HG02763 (cell line): ENCODE measurements at regions not wholly inside any gene's neighbourhood (a gene's known extent, or its start where the extent isn't known, plus 50 kb on each side); places are given as distances from the start of the nearest gene placed in this dataset.

Experiments used
- ATAC-seq: cut with Tn5 transposase; IDR thresholded peaks from one replicate; pipeline ENCODE4 v1.9.1; 2021; ENCODE audit warnings: mild to moderate bottlenecking, moderate library complexity; ENCODE audit not compliant: unreplicated experiment

DNA sequence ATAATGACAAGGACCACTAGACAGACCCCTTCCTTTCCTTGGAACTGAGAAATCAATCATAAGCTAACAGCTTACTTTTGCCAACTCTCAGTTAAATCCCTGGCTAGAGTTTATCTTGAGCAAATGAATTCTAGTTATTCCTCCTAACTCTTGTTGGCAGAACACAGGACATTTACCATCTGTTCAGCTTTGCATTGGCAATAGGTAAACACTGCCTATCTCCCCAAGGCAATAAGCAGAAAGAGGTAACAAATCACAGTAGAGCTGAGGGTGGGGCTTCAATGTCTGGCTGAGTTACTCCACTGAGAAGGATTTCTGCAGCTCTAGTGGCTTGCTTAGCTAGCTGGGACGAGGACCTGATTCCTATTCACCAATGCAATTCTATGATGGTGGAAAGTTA, 503.3 kb upstream of the GRIA1 start:
- ATAC-seq: no peak

GRCh38 chr5:152990217-152990616, 500.3 kb upstream of the GRIA1 start:
- ATAC-seq: no peak

DNA sequence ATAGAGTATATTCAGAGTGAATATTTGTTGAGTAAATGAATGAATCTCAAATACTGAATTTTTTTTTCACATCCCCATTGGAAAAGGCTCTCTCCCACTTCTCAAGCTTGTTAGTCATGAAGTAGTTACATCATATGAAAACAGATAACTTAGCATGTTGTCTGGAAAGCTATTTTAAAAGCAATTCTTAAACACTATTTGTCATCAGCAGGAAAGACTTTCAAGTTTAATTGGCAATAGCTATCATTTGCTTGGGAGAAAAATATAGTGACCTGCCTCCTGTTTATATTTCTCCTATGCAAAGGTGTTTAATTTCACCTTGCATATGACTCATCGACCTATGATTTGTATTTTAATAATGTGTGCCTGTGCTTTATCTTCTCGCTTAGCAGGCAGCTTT, 499.8 kb upstream of the GRIA1 start:
- ATAC-seq: no peak

GRCh38 chr5:152994033-152994680, 496.3 kb upstream of the GRIA1 start:
- no peak for ATAC-seq

GRCh38 chr5:152995214-152995725, 495.2 kb upstream of the GRIA1 start:
- ATAC-seq: no peak

DNA sequence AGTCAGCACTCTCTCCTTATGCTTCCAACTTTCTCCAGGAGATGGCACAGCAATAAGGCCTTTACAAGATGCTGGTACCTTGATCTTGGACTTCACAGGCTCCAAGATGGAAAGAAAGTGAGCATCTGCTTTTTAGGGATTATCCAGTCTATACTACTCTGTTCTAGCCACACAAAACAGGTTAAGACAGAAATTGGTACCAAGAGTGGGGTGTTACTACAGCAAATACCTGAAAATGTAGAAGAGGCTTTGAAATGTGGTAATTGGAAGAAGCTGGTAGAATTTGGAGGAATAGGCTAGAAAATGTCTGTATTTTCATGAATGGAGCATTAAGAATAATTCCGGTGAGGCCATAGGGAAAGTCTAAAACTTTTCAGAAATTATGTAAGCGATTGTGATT, 484.8 kb upstream of the GRIA1 start:
- ATAC-seq: no peak

GRCh38 chr5:153006681-153007080, 483.8 kb upstream of the GRIA1 start:
- no peak for ATAC-seq

DNA sequence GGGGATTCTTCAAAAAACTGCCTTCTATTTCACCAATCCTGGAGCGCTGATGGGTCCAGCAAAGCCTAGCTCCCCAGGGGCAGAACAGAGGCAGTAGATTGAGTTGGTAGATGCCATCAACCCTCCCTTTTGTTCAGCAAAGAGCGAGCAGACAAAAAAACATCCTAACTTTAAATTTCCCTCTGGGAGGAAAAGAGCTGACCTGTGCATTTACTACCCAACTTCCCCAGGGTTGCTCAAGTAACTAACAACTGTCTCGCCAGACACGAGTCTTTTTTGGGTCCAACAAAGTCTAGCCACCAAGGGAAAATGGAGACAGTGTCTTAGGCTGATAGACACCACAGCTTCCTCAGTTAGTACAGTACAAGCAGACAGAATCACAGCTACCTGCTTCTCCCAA, 476.3 kb upstream of the GRIA1 start:
- no peak for ATAC-seq

- no peak for ATAC-seq
These were observed 472.3 kb upstream of the GRIA1 start for GRCh38 chr5:153018121-153018520.

- no peak for ATAC-seq
These were observed 459.4 kb upstream of the GRIA1 start for GRCh38 chr5:153030755-153031725.

DNA sequence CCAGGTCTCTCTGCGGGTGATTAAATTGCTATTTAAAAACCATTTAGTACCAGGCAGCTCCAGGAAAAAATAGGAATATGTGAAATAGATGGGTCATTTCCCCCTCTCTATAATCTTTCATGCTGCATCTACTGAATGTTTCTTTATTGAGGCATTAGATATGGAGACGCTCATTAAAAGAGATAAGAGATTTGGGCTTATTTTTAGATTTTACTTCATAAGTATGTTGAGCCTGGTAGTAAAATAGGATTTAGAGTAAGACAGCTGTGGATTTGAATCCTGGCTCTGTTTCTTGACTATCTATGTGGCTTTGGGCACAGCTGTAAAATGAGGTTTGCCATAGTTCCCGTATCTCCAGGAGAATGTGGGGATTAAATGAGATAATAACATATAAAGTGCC, 451.0 kb upstream of the GRIA1 start:
- ATAC-seq: no peak

- no peak for ATAC-seq
These were observed 446.6 kb upstream of the GRIA1 start for GRCh38 chr5:153043886-153044285.

DNA sequence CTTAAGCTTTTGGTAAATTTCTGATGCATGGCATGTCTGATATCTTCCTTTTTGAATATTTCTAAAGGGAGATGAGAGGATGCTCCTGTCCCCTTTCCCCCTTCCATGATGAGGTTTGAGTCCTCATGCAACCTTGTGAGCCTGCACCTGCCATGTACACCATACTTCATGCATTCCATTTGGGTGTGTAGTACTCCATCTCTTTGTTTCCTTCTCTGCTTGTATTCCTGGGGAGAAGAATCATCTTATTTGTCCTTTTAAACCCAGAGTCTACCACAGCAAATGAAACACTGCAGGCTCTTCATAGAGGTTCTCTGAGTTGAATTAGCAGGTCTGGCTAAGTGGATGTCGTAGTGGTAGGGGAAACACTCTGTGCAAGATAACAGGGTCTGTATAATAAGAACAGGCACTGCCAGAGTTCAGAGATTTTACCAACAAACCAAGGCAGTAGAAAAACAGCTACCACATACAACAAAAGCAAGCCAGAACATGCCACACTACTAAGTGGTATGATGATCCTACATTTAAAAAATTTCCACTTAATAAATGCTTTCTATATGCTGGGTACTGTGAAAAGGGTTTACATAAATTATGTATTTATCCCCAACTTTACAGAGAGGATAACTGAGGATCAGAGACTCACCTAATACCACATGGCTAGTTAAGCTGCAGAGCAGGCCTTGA, 439.8 kb upstream of the GRIA1 start:
- no peak for ATAC-seq

- no peak for ATAC-seq
These were observed 424.2 kb upstream of the GRIA1 start for GRCh38 chr5:153066281-153066680.

DNA sequence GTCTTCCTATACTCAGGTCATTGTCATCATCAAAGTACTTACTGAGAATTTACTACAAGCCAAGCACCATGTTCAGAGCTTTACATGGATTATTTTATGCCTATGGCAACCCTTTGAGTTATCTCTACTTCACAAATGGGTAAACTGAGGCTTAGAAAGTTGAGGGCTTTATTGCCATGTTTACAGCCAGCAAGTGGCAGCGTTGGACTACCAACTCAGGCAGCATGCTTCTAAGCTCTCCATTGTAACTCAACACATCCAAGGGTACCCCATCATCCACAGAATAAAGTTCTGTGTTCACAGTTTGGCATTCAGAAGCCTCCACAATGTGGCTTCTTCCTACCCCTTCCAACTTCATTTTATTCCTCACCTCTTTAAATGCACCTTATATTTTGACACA, 422.6 kb upstream of the GRIA1 start:
- ATAC-seq: no peak

GRCh38 chr5:153079396-153079795, 411.1 kb upstream of the GRIA1 start:
- ATAC-seq: no peak

GRCh38 chr5:153080940-153081339, 409.5 kb upstream of the GRIA1 start:
- ATAC-seq: no peak

GRCh38 chr5:153081385-153081784, 409.1 kb upstream of the GRIA1 start:
- no peak for ATAC-seq

GRCh38 chr5:153084511-153084910, 406.0 kb upstream of the GRIA1 start:
- no peak for ATAC-seq

GRCh38 chr5:153086486-153086885, 404.0 kb upstream of the GRIA1 start:
- ATAC-seq: no peak

GRCh38 chr5:153088538-153088937, 401.9 kb upstream of the GRIA1 start:
- no peak for ATAC-seq
